ENCODE measurements at regions not wholly inside any gene's neighbourhood (a gene's known extent, or its start where the extent isn't known, plus 50 kb on each side); places are given as distances from the start of the nearest gene placed in this dataset.
"Not testable (repeated sequence)": the region's sequence is repeated elsewhere in the genome, so short reads cannot be mapped to it uniquely, and the experiment has no call there.

DNA sequence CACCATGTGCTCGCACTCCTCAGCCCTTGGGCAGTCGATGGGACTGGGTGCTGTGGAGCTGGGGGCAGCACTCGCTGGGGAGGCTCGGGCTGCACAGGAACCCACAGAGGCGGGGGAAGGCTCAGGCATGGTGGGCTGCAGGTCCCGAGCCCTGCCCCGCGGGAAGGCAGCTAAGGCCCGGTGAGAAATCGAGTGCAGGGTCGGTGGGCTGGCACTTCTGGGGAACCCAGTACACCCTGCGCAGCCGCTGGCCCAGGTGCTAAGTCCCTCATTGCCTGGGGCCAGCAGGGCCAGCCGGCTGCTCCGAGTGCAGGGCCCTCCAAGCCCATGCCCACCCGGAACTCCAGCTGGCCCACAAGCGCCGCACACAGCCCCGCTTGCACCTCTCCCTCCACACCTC, 138.6 kb upstream of the SEMA3C start:
- TF ChIP-seq HHEX (CRISPR knock-in tag; IDR thresholded peaks at IDR 0.05); EZH2 (conservative IDR thresholded peaks at IDR 0.05; ENCODE audit: low read depth, low read length); GATAD2A (CRISPR knock-in tag; IDR thresholded peaks at IDR 0.05): not testable (repeated sequence)
- TF ChIP-seq, protein P1, sequence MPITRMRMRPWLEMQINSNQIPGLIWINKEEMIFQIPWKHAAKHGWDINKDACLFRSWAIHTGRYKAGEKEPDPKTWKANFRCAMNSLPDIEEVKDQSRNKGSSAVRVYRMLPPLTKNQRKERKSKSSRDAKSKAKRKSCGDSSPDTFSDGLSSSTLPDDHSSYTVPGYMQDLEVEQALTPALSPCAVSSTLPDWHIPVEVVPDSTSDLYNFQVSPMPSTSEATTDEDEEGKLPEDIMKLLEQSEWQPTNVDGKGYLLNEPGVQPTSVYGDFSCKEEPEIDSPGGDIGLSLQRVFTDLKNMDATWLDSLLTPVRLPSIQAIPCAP (CRISPR knock-in tag; IDR thresholded peaks at IDR 0.05; ENCODE audit: low read depth) = not testable (repeated sequence)

Measured in HepG2 (cell line).